22Rv1 (cell line): ENCODE measurements at regions not wholly inside any gene's neighbourhood (a gene's known extent, or its start where the extent isn't known, plus 50 kb on each side); places are given as distances from the start of the nearest gene placed in this dataset.

Experiments used
- H3K27ac ChIP-seq: fragments of 450-650 bp; 2 replicates; pipeline ENCODE4 v1.5.1; 2017
- CTCF ChIP-seq: fragments of 450-650 bp; IDR thresholded peaks from 2 replicates; pipeline ENCODE4 v1.5.1; 2017; ENCODE audit warnings: mild to moderate bottlenecking
- ZFX ChIP-seq: fragments of 450-650 bp; IDR thresholded peaks from 2 replicates; pipeline ENCODE4 v1.6.1; 2017; ENCODE audit warnings: antibody characterized with exemption, borderline replicate concordance

- no peak overlapping the region for H3K27ac ChIP-seq
- TF ChIP-seq ZFX (no peak), CTCF (no peak)
These were observed 1043.1 kb upstream of the TENM3 start for GRCh38 chr4:181200076-181200475.

- TF ChIP-seq CTCF (no peak), ZFX (no peak)
These were observed 1041.0 kb upstream of the TENM3 start for GRCh38 chr4:181202240-181202639.

DNA sequence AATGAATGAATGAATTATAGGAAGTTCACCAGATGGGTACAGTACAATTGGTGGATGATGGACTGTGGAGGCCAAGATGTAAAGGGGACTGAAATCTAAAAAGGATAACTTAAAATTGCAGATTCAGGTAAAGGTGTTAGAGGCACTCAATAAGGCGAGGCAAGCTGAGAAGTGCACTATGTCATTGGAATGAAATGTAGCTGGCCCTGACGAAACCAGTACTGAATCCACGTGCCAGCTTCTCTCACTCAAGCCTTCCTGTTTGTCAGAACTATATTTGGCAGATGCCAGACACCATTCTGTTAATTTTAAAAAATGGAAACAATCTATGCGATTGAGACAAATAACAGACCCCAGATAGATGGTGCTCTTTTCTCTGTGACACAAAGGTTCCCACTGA lies 1039.1 kb upstream of the TENM3 start:
- TF ChIP-seq CTCF (no peak), ZFX (no peak)

More at GRCh38 chr4:181202240-181202639, 1041.0 kb upstream of the TENM3 start:
- no peak overlapping the region for H3K27ac ChIP-seq

DNA sequence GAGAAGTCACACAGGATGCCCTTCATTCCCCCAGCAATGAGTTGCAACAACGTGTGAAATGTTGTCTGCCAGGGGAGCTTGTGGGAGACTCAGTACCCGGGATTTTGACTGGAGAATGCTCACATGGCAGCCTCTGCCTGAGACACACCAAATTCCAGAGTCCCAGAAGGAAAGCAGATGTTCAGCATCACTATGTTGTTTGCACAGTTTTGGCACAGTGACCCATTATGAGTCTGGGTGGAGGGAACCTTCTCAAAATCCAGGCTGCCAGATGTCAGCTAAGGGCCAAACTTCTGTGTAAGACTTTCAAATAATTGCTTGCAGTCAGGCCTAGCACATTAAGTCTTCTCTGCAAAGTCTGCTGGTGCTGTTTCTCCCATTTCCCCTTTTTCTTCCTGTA lies 1029.7 kb upstream of the TENM3 start:
- TF ChIP-seq ZFX: no peak
- TF ChIP-seq CTCF: no peak

More for the DNA sequence above, 1039.1 kb upstream of the TENM3 start:
- H3K27ac ChIP-seq: no peak overlapping the region

DNA sequence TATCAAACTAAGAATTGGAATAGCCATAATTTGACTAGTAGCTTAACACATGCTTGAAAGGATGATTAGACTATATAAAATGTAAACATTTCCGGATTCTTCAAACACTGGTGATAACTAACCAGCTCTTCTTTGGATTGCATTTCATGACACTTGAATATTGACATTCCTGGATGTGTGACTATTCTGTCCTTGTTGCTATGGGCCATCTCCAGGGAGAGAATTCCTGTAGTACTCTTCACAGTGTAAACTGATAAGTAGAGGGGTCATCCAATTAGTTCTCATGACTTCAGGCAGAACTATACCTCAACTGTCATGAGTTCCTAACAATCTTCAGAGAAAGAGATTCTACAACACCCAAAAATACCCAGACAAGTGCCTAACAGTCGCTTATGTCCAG lies 1026.7 kb upstream of the TENM3 start:
- no peak for TF ChIP-seq CTCF
- no peak for TF ChIP-seq ZFX
- no peak overlapping the region for H3K27ac ChIP-seq

More for the DNA sequence above, 1029.7 kb upstream of the TENM3 start:
- H3K27ac ChIP-seq: no peak overlapping the region

- TF ChIP-seq CTCF (no peak), ZFX (no peak)
- no peak overlapping the region for H3K27ac ChIP-seq
These were observed 1023.3 kb upstream of the TENM3 start for GRCh38 chr4:181219783-181220416.

DNA sequence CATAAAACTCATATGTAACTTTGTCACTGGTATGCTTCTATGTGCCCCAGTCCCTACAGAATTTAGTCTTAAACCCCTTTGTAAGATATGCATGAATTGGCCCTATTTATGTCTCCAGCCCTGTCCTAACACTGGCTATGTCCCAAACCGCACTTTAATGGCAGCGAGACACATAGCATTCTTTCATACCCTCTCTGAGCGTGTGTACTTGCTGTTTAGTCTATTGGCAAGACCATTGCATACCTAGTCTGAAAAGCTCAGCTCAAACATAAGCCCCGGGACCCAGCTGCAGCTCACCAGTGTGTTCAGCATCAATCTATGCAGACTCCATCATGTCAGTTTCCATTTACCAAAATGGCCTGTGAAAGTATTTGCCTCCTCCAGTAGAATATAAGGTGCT lies 1018.4 kb upstream of the TENM3 start:
- H3K27ac ChIP-seq: no peak overlapping the region
- no peak for TF ChIP-seq CTCF
- no peak for TF ChIP-seq ZFX
